PC-9 (cell line): ENCODE measurements at regions not wholly inside any gene's neighbourhood (a gene's known extent, or its start where the extent isn't known, plus 50 kb on each side); places are given as distances from the start of the nearest gene placed in this dataset.

Source experiments
- BruUV-seq: library from RNA; stranded (reverse); fragments of 400-500 nt; replicated peaks from 2 replicates; lab custom pipeline; 2021; lab: Mats Ljungman, UMichigan
- CTCF ChIA-PET: fragments of 300-600 bp; sonication (Branson Sonifier 250); formaldehyde crosslinking; loops from one replicate; lab custom pipeline; 2022; ENCODE audit warnings: antibody characterized with exemption; lab: Charles Lee
- POLR2A ChIA-PET: fragments of 300-600 bp; sonication (Branson Sonifier 250); formaldehyde crosslinking; loops from one replicate; lab custom pipeline; 2022; ENCODE audit warnings: antibody characterized with exemption; ENCODE audit not compliant: unreplicated experiment; lab: Charles Lee
- DNase-seq, 2 experiments: peaks; one replicate each; pipeline versions ENCODE4 v3.0.0 to v3.0.0-alpha.2; 2015 to 2022; ENCODE audit warnings: mixed read lengths in 1 of 2
- H2AFZ ChIP-seq: fragments of 200-600 bp; sonication (generic); 2 replicates; pipeline ENCODE4 v1.8.1; 2017; ENCODE audit warnings: antibody characterized with exemption
- H3F3A ChIP-seq: fragments of 200-600 bp; sonication (generic); 2 replicates; pipeline ENCODE4 v1.8.1; 2017; ENCODE audit warnings: antibody characterized with exemption, mild to moderate bottlenecking, low read depth; ENCODE audit not compliant: insufficient read depth
- H3K27ac ChIP-seq: fragments of 200-600 bp; sonication (generic); 2 replicates; pipeline ENCODE4 v1.6.1; 2016; ENCODE audit warnings: mixed run types
- H3K27me3 ChIP-seq: fragments of 200-600 bp; sonication (generic); 2 replicates; pipeline ENCODE4 v1.6.1; 2016; ENCODE audit warnings: low read depth, mixed run types; ENCODE audit not compliant: insufficient read depth
- H3K36me3 ChIP-seq: fragments of 200-600 bp; sonication (generic); 2 replicates; pipeline ENCODE4 v1.6.1; 2016; ENCODE audit warnings: low read depth, mixed run types
- H3K4me1 ChIP-seq: fragments of 200-600 bp; sonication (generic); replicated peaks from 2 replicates; pipeline ENCODE4 v1.6.1; 2016; ENCODE audit warnings: mixed run types; ENCODE audit not compliant: insufficient read depth
- H3K4me2 ChIP-seq: fragments of 200-600 bp; sonication (generic); 2 replicates; pipeline ENCODE4 v1.6.1; 2017; ENCODE audit warnings: mixed run types
- H3K4me3 ChIP-seq: fragments of 200-600 bp; sonication (generic); 2 replicates; pipeline ENCODE4 v1.6.1; 2016; ENCODE audit warnings: mixed run types
- H3K79me2 ChIP-seq: fragments of 200-600 bp; sonication (generic); 2 replicates; pipeline ENCODE4 v1.6.1; 2017; ENCODE audit warnings: low read depth, mixed run types
- H3K9me2 ChIP-seq: fragments of 200-600 bp; sonication (generic); 2 replicates; pipeline ENCODE4 v1.8.1; 2017; ENCODE audit warnings: mild to moderate bottlenecking; ENCODE audit not compliant: insufficient read depth
- H3K9me3 ChIP-seq: fragments of 200-600 bp; sonication (generic); 2 replicates; pipeline ENCODE4 v1.8.1; 2016; ENCODE audit warnings: low read depth; ENCODE audit not compliant: insufficient read depth
- H4K20me1 ChIP-seq: fragments of 200-600 bp; sonication (generic); 2 replicates; pipeline ENCODE4 v1.8.1; 2017; ENCODE audit not compliant: insufficient read depth
- EZH2 ChIP-seq: fragments of 200-600 bp; sonication (generic); IDR thresholded peaks from 2 replicates; pipeline ENCODE4 v1.8.0; 2017; ENCODE audit warnings: antibody characterized with exemption, low read depth
- intact Hi-C: fragments of 100-400 bp; cut with micrococcal nuclease; formaldehyde crosslinking; loops from one replicate; pipeline ENCODE4 v1.10.0; 2022; ENCODE audit not compliant: unreplicated experiment
- TF ChIP-seq, protein P1 (sequence below): fragments of 200-600 bp; sonication (generic); conservative IDR thresholded peaks from 2 replicates; pipeline ENCODE4 v1.6.1; 2017; ENCODE audit warnings: mixed run types, antibody characterized with exemption, mild to moderate bottlenecking, moderate library complexity

DNA sequence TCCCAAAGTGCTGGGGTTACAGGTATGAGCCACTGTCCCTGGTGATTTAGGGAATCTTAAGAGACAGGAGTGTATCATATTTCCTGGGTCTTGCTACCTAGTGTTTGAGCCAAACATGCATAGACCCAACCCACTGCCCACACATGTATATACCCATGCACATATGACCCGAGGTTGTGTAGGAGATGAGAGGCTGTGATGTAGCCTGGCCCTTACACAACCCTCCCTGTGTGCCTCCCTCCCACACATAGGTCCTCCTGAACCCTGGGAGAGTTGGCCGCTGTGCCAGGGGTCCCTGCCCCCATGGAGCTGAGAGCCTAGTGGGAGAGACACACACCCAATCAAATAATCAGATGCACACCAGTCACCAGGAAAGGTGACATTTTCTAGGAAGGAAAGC, 365.9 kb downstream of the ZNF536 start:
- no peaks in the 10 kb centered on the region for H3F3A ChIP-seq
- H3K36me3 ChIP-seq, result no peaks in the 10 kb centered on the region
- H3K4me3 ChIP-seq, result no peak overlapping the region
- intact Hi-C loops, result no loop called here
- CTCF ChIA-PET, result no interaction called here
- TF ChIP-seq EZH2, result no peak
- TF ChIP-seq, protein P1, sequence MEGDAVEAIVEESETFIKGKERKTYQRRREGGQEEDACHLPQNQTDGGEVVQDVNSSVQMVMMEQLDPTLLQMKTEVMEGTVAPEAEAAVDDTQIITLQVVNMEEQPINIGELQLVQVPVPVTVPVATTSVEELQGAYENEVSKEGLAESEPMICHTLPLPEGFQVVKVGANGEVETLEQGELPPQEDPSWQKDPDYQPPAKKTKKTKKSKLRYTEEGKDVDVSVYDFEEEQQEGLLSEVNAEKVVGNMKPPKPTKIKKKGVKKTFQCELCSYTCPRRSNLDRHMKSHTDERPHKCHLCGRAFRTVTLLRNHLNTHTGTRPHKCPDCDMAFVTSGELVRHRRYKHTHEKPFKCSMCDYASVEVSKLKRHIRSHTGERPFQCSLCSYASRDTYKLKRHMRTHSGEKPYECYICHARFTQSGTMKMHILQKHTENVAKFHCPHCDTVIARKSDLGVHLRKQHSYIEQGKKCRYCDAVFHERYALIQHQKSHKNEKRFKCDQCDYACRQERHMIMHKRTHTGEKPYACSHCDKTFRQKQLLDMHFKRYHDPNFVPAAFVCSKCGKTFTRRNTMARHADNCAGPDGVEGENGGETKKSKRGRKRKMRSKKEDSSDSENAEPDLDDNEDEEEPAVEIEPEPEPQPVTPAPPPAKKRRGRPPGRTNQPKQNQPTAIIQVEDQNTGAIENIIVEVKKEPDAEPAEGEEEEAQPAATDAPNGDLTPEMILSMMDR, result no peak
- no peaks in the 10 kb centered on the region for H3K9me2 ChIP-seq
- no peaks in the 10 kb centered on the region for H3K4me1 ChIP-seq
- no peaks in the 10 kb centered on the region for H3K79me2 ChIP-seq
- no peak overlapping the region for H2AFZ ChIP-seq
- BruUV-seq, result no TSS peak
- H4K20me1 ChIP-seq, result no peaks in the 10 kb centered on the region
- peaks cover 69% of the 10 kb centered on the region for H3K27me3 ChIP-seq
- no peak for DNase-seq
- H3K9me3 ChIP-seq, result no peaks in the 10 kb centered on the region
- H3K4me2 ChIP-seq, result no peak overlapping the region
- POLR2A ChIA-PET, result no interaction called here
- H3K27ac ChIP-seq, result no peak overlapping the region

DNA sequence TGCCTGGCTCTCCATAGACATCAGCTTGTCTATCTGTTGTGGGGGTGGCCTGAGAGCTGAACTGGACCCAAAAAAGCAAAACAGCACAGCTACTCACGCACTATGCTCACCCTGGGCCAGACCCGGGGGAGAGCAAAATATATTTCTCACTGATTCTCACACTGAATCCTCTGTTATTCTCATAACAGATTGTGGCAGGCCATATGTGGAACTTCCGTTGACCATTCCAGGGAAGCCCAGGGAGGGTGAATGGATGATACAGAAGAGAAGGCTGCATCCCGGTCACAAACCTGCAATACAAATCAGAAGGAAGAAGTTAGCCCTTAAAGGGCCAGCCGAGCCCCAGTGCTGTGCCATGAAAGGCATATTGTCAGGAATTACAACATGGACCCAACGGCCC, 362.5 kb downstream of the ZNF536 start:
- no peak for TF ChIP-seq EZH2
- TF ChIP-seq, protein P1, result no peak
- no peaks in the 10 kb centered on the region for H3K36me3 ChIP-seq
- no peaks in the 10 kb centered on the region for H3K4me1 ChIP-seq
- H4K20me1 ChIP-seq, result no peaks in the 10 kb centered on the region
- no peak overlapping the region for H2AFZ ChIP-seq
- BruUV-seq, result no TSS peak
- no peaks in the 10 kb centered on the region for H3K9me3 ChIP-seq
- no peak overlapping the region for H3K27ac ChIP-seq
- ChIA-PET CTCF (no interaction called here), POLR2A (no interaction called here)
- no peaks in the 10 kb centered on the region for H3K9me2 ChIP-seq
- intact Hi-C loops, result no loop called here
- no peak overlapping the region for H3K4me2 ChIP-seq
- no peaks in the 10 kb centered on the region for H3K79me2 ChIP-seq
- H3K27me3 ChIP-seq, result peaks cover 52% of the 10 kb centered on the region
- H3F3A ChIP-seq, result no peaks in the 10 kb centered on the region
- no peak overlapping the region for H3K4me3 ChIP-seq
- DNase-seq, result no peak

DNA sequence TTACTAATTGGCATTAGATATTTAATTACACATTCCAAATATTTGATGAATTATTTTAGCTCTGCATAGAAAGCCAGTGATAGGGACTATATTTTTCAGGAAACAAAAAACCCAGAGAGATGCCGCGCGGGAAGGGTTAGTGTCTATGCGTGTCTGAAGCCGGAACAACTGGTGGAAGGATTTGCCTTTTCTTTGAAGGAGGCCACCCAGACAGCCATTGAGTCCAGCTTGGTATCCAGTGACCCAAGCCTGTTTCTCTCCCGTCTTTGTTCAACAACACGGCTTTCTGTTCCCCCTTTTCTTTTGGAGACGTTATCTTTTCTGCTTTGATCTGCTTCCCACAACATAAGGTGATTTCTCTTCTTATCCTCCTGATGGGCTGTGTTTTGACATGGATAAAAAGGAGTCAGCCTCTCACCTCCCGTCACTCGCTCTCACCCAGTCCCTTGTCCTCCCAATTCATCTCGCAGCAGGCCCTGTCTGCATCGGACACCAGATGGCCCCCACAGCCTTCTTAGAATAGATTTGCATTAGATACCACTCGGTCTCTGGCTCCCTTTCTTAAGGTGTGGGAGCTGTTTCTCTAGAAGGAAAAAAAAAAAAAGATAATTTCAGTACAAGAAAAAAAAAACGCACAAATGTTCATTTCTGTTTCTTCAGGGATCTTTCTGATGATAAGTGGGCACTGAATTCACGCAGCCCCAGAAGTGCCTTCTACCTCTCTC, 361.8 kb downstream of the ZNF536 start:
- ChIA-PET CTCF (no interaction called here), POLR2A (no interaction called here)
- Histone ChIP-seq H2AFZ (no peak overlapping the region), H3K36me3 (no peaks in the 10 kb centered on the region), H3K27ac (no peak overlapping the region), H3K27me3 (peaks cover 46% of the 10 kb centered on the region), H3K4me2 (no peak overlapping the region), H3K4me1 (no peaks in the 10 kb centered on the region), H3K9me2 (no peaks in the 10 kb centered on the region), H3K9me3 (no peaks in the 10 kb centered on the region), H3K79me2 (no peaks in the 10 kb centered on the region), H3K4me3 (no peak overlapping the region), H4K20me1 (no peaks in the 10 kb centered on the region), H3F3A (no peaks in the 10 kb centered on the region)
- intact Hi-C loops, result no loop called here
- no TSS peak for BruUV-seq
- no peak for DNase-seq
- TF ChIP-seq EZH2, result no peak
- TF ChIP-seq, protein P1, result no peak
